HG03439 (cell line): ENCODE measurements at regions not wholly inside any gene's neighbourhood (a gene's known extent, or its start where the extent isn't known, plus 50 kb on each side); places are given as distances from the start of the nearest gene placed in this dataset.
"Not testable (repeated sequence)": the region's sequence is repeated elsewhere in the genome, so short reads cannot be mapped to it uniquely, and the experiment has no call there.

Experiments used
- ATAC-seq: cut with Tn5 transposase; IDR thresholded peaks from one replicate; pipeline ENCODE4 v1.9.1; 2021; ENCODE audit warnings: mild to moderate bottlenecking, moderate library complexity; ENCODE audit not compliant: unreplicated experiment

GRCh38 chr6:141123497-141123896 is 1009.2 kb upstream of the GJE1 start:
- ATAC-seq, result no peak

- no peak for ATAC-seq
These were observed 1009.7 kb upstream of the GJE1 start for GRCh38 chr6:141123049-141123448.

GRCh38 chr6:141118991-141119390 is 1013.7 kb upstream of the GJE1 start:
- ATAC-seq, result no peak

- no peak for ATAC-seq
These were observed 1014.9 kb upstream of the GJE1 start for GRCh38 chr6:141117874-141118273.

- no peak for ATAC-seq
These were observed 1022.2 kb upstream of the GJE1 start for GRCh38 chr6:141110481-141110880.

- no peak for ATAC-seq
These were observed 1025.0 kb upstream of the GJE1 start for GRCh38 chr6:141107591-141108160.

- no peak for ATAC-seq
These were observed 1027.2 kb upstream of the GJE1 start for GRCh38 chr6:141105481-141105880.

- no peak for ATAC-seq
These were observed 1029.5 kb upstream of the GJE1 start for GRCh38 chr6:141103246-141103645.

DNA sequence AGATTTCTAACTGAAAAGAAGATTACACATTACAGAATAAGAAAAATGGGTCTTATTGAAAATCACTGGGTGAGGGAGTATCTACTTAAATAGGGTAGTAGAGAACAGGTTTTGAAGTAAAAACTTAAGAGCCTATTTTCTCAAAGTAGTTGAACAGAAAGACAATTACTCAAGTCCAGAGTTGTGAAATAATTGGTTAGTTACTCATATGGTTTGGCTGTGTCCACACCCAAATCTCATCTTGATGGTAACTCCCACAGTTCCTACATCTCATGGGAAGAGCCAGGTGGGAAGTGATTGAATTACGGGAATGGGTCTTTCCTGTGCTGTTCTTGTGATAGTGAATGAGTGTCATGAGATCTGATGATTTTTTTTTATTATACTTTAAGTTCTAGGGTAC is 1035.3 kb upstream of the GJE1 start:
- ATAC-seq, result no peak

GRCh38 chr6:141095308-141095707 is 1037.4 kb upstream of the GJE1 start:
- ATAC-seq, result no peak

DNA sequence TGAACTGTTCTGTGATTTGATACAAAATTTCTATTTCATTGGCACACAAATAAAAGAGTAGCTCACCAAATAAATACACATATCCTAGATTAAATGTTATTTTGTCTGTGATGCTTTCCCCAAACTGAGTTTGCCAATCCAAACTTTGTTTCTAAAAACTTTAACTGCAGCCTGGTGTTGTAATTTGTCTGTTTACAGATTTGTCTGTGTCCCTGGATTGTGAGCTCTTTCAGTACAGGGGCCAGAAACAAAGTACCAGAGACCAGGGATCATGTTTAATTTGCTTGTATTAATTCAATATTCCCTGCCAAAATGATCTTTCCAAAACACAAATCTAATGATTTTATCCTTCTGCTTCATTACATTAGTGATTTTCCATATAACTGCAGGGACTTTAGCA is 1044.6 kb upstream of the GJE1 start:
- ATAC-seq, result no peak

GRCh38 chr6:141077355-141078333 is 1055.1 kb upstream of the GJE1 start:
- peak; percentile 89 for ATAC-seq

DNA sequence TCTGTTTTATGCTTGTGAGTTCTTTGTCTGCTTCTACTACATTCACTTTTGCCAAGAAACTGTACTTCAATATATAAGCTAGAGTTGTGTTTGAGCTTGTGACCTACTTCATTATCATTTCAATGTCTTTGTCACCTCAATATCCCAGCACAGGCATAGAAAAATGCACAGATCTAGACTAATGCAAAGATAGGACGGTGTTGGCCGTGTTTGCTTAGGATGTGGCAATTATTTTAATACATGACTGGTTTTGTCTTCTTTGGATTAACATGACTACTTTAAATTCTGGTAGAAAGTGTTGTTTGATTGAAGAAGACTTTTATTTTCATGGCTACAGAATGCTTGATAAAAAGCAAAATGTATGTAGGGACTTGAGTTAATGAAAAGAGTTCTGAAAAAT is 1075.0 kb upstream of the GJE1 start:
- ATAC-seq, result no peak

DNA sequence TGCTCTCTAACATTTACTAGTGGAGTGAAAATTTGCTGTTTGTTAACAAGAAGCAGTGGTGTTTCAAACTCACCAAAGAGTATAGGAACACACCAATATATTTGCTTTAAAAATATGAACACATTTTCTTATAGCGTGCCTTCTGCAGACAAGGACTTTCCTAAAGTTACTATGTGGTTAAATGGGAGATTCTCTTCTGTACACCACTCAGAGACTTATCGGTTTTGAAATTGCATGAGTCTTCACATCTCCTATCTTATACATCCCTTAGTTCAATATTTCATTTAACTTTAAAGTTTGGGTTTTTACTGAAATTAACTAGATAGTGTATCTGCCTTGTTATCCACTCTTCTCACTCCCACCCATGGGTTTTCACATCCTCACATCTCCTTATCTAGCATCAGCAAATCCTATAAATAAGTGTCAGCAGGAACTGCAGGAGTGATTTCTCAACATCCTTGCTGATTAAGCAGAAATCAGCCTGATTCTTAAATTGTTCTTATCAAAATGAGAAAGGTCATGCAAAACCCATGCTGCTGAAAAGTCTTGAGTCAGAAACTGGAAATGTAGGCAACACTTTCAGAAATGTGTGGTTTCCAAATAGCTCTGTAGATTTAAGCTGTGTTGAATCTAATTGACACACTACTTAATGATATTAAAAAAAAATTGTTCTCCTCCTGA is 1075.6 kb upstream of the GJE1 start:
- no peak for ATAC-seq

DNA sequence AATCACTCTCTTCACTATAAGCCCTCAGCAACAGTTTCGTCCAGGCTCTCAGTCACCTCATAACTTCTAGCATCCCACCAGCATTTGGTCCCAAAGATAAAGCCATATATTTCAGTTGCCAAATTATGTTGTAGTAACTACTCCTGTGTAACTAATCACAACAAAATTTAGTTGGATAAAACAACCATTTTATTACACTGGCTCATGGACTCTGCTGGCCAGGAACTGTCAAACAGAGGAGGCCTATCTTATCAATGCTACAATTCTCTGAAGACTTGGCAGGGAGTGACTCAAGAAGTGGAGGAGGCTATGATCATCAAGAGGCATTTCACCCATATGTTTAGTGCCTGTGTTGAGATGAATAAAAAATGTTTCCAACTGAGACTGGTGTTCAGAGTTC is 1082.3 kb upstream of the GJE1 start:
- no peak for ATAC-seq

DNA sequence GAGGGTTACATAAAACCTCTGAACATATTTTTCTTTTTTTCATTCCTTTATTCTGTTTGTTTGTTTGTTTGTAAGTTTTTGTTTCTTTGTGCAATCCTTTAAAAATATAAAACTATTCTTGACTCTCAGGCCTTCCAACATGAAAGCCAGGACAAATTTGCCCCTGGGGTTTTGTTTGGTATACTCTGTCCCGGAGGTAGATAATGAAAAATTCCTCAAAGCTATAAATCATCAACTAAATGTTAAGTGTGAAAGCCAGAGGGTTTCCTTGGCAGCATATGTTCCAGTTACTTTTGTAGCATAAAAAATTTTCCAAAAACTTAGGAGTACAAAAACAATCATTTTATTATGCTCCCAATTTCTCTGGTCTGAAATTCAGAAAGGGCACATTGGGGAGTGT is 1084.3 kb upstream of the GJE1 start:
- no peak for ATAC-seq

DNA sequence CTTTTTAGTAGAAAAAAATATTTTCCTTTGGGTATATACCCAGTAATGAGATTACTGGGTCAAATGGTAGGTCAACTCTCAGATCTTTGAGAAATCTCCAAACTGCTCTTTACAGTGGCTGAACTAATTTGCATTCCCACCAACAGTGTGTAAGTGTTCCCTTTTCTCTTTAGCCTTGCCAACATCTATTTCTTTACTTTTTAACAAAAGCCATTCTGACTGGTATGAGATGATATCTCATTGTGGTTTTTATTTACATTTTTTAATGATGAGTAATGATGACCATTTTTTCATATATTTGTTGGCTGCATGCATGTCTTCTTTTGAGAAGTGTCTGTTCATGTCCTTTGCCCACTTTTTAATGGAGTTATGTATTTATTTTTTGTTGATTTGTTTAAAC is 1086.2 kb upstream of the GJE1 start:
- ATAC-seq, result not testable (repeated sequence)

DNA sequence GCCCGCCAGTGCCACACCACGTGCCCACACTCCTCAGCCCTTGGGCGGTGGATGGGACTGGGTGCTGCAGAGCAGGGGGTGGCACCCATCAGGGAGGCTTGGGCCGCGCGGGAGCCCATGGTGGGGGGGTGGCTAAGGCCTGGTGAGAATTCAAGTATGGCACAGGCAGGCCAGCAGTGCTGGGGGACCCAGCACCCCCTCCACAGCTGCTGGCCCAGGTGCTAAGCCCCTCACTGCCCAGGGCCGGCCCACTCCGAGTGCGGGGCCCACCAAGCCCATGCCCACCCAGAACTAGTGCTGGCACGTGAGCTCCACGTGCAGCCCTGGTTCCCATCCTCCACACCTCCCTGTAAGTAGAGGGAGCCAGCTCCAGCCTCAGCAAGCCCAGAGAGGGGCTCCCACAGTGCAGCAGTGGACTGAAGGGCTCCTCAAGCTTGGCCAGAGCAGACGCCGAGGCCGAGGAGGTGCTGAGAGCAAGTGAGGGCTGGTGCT is 1091.1 kb upstream of the GJE1 start:
- ATAC-seq, result no peak

GRCh38 chr6:141035312-141036200 is 1097.2 kb upstream of the GJE1 start:
- ATAC-seq, result no peak

- ATAC-seq, result no peak
These were observed 1099.6 kb upstream of the GJE1 start for GRCh38 chr6:141033101-141033500.

GRCh38 chr6:141029908-141030307 is 1102.8 kb upstream of the GJE1 start:
- ATAC-seq, result no peak
